ENCODE measurements at regions not wholly inside any gene's neighbourhood (a gene's known extent, or its start where the extent isn't known, plus 50 kb on each side); places are given as distances from the start of the nearest gene placed in this dataset.

DNA sequence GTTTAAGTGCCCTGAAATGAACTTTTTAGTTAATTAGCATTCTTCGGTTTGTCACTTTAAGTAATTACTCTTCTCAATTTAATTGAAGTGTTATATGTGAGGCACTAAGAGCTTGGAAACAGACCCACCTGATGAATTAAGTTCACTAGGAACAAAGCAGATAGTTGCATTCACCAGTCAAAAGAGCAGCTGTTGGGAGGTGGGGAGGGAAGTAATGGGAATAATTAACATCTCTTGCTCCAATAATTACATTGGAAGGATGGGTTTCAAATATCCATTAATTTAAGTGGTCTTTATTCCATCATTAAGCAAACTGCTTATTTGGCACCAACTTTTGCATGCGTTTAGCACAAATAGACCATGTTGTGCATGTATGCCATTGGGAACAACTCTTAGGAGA, 667.2 kb downstream of the GALC start:
- TF ChIP-seq, protein P1, sequence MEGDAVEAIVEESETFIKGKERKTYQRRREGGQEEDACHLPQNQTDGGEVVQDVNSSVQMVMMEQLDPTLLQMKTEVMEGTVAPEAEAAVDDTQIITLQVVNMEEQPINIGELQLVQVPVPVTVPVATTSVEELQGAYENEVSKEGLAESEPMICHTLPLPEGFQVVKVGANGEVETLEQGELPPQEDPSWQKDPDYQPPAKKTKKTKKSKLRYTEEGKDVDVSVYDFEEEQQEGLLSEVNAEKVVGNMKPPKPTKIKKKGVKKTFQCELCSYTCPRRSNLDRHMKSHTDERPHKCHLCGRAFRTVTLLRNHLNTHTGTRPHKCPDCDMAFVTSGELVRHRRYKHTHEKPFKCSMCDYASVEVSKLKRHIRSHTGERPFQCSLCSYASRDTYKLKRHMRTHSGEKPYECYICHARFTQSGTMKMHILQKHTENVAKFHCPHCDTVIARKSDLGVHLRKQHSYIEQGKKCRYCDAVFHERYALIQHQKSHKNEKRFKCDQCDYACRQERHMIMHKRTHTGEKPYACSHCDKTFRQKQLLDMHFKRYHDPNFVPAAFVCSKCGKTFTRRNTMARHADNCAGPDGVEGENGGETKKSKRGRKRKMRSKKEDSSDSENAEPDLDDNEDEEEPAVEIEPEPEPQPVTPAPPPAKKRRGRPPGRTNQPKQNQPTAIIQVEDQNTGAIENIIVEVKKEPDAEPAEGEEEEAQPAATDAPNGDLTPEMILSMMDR (IDR thresholded peaks at IDR 0.05; ENCODE audit: low read depth, low read length, poor library complexity, severe bottlenecking): no peak
- TF ChIP-seq EZH2phosphoT487 (IDR thresholded peaks at IDR 0.05; ENCODE audit: borderline replicate concordance, low read length): no peak
